RWPE1 (cell line): ENCODE measurements at regions not wholly inside any gene's neighbourhood (a gene's known extent, or its start where the extent isn't known, plus 50 kb on each side); places are given as distances from the start of the nearest gene placed in this dataset.
"Not testable (repeated sequence)": the region's sequence is repeated elsewhere in the genome, so short reads cannot be mapped to it uniquely, and the experiment has no call there.

Experiments
- CTCF ChIA-PET: fragments of 350-600 bp; sonication (Branson Sonifier 250); formaldehyde crosslinking; extraction: SDS; loops from one replicate; lab custom pipeline; 2021; lab: Yijun Ruan, JAX
- POLR2A ChIA-PET: fragments of 400-600 bp; formaldehyde crosslinking; extraction: SDS; loops from one replicate; lab custom pipeline; 2020; ENCODE audit warnings: antibody characterized with exemption; ENCODE audit not compliant: low non-redundant PET; lab: Yijun Ruan, JAX
- DNase-seq: peaks from one replicate; pipeline ENCODE4 v3.0.0; 2012; ENCODE audit warnings: low spot score
- H3K27ac ChIP-seq: fragments of 450-650 bp; 2 replicates; pipeline ENCODE4 v1.5.1; 2017
- TF ChIP-seq, protein P1 (sequence below): fragments of 450-650 bp; conservative IDR thresholded peaks from 2 replicates; pipeline ENCODE4 v1.5.1; 2017; ENCODE audit warnings: low read depth, mild to moderate bottlenecking

DNA sequence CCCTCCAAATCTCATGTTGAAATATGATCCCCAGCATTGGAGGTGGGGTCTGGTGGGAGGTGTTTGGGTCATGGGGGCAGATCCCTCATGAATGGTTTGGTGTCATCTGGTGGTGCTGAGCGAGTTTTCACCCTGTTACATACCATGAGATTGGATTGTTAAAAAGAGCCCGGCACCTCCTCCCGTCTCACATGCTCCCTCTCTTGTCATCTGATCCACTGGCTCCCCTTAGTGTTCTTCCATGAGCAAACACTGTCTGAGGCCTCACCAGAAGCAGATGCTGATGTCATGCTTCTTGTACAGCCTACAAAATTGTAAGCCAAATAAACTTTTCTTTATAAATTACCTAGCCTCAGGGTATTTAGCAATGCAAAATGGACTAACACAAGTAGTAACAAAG is 405.0 kb upstream of the SLC39A10 start:
- DNase-seq = no peak

DNA sequence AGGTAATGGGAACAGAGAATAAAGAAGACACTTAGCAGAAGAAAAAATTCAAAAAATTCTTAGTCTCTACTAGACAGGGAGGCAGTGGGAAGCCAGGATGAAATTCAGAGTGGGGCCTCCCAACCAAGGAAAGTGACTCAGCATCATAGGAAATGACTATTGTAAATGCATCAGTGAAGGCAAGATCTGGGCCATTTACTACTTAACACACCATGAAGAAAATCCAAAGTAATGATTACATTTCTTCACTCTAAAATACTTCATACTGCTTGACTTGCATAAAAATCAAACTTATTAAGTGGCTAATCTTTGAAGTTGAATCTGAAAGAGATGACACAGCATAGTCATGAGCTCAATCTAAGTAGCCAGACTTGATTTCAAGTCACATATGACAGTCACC is 405.8 kb upstream of the SLC39A10 start:
- ChIA-PET CTCF (no interaction called here), POLR2A (no interaction called here)
- no peak for DNase-seq
- H3K27ac ChIP-seq = no peak overlapping the region
- TF ChIP-seq, protein P1, sequence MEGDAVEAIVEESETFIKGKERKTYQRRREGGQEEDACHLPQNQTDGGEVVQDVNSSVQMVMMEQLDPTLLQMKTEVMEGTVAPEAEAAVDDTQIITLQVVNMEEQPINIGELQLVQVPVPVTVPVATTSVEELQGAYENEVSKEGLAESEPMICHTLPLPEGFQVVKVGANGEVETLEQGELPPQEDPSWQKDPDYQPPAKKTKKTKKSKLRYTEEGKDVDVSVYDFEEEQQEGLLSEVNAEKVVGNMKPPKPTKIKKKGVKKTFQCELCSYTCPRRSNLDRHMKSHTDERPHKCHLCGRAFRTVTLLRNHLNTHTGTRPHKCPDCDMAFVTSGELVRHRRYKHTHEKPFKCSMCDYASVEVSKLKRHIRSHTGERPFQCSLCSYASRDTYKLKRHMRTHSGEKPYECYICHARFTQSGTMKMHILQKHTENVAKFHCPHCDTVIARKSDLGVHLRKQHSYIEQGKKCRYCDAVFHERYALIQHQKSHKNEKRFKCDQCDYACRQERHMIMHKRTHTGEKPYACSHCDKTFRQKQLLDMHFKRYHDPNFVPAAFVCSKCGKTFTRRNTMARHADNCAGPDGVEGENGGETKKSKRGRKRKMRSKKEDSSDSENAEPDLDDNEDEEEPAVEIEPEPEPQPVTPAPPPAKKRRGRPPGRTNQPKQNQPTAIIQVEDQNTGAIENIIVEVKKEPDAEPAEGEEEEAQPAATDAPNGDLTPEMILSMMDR = no peak

More for the DNA sequence above, 405.0 kb upstream of the SLC39A10 start:
- ChIA-PET CTCF (no interaction called here), POLR2A (no interaction called here)
- no peak overlapping the region for H3K27ac ChIP-seq
- TF ChIP-seq, protein P1 = no peak

DNA sequence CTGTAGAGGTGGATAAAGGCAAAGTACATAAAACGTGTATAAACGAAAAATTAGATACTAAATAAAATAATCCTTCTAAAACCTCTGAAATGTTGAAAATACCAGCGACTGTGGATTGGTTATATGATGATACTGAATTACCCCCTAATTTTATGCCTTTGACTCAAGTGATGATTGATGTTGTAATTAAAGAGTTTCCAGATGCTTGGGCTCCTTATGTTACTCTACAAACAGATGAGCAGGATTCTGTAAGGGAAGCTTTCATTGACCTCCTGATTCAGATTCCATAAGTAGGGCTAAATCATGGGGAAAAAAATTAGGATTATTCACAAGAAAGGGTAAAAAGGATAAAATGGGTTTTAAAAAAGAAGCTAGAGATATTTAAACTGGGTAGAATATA is 418.2 kb upstream of the SLC39A10 start:
- CTCF ChIA-PET = no interaction called here
- POLR2A ChIA-PET = no interaction called here
- TF ChIP-seq, protein P1 = no peak
- DNase-seq = no peak
- H3K27ac ChIP-seq = no peak overlapping the region

DNA sequence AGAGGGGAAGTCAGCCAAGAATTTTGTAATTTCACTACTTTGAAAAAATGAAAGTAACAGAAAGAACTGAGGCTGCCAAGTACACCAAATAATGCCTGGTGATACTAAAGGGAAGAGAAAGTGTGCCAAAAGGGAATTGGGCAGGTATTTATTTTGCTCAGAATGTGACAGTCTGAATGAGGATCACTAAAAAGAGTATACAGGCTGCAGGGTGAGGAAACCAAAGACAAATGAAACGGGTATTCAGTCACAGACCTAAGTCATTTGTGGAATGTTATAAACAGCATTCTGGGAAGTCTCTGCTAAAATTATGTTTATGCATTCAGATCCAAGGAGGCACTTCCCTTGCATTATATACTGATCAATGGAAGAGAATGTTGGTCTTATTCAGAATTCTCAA is 418.6 kb upstream of the SLC39A10 start:
- TF ChIP-seq, protein P1 = no peak
- CTCF ChIA-PET = no interaction called here
- POLR2A ChIA-PET = no interaction called here
- DNase-seq = no peak
- no peak overlapping the region for H3K27ac ChIP-seq

DNA sequence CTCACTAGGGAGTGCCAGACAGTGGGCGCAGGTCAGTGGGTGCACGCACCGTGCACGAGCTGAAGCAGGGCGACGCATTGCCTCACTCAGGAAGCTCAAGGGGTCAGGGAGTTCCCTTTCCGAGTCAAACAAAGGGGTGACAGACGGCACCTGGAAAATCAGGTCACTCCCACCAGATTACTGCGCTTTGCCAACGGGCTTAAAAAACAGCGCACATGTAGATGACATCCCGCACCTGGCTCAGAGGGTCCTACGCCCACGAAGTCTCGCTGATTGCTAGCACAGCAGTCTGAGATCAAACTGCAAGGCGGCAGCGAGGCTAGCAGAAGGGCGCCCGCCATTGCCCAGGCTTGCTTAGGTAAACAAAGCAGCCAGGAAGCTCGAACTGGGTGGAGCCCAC is 428.5 kb upstream of the SLC39A10 start:
- DNase-seq, CTCF ChIA-PET, H3K27ac ChIP-seq, POLR2A ChIA-PET: not testable (repeated sequence)

DNA sequence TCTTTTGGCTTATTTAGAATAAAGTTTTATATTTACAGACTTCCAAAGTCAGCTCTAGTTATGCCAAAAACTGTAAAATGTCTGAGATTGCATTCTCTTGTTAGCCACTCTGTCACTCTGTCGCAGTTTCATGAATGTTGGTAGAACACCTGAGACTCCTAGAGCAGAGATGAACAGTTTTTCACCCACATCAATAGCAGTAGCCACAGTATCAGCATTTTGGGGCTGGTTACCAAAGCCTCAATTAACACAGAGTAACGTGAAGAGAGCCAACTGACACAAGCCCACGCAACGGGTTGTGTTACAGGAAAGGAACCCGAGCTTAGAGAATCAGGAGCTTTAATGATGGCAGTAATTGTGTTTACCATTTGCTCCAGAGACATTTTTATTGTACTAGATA is 443.0 kb upstream of the SLC39A10 start:
- TF ChIP-seq, protein P1 = no peak
- CTCF ChIA-PET = no interaction called here
- no peak for DNase-seq
- H3K27ac ChIP-seq = no peak overlapping the region
- POLR2A ChIA-PET = no interaction called here

DNA sequence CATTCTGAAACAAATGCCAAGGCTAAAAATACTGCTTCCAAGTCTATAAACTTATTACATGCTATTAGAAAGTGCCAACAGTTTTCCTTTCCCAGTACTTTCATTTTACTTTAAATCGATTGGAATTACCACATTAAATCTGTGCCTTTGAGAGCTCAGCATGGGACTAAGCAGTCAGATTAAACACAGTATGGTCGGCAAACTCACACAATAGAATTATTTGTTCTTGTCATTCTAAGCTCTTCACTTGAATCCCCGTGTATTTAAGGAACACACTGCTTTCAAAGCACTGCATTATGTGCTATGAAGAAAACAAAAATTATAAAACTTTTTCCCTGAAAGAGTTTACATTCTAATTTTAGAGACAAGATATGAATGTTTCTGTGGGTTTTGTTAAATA is 444.4 kb upstream of the SLC39A10 start:
- ChIA-PET POLR2A (no interaction called here), CTCF (no interaction called here)
- DNase-seq = no peak
- H3K27ac ChIP-seq = no peak overlapping the region
- TF ChIP-seq, protein P1 = no peak
